ENCODE measurements at regions not wholly inside any gene's neighbourhood (a gene's known extent, or its start where the extent isn't known, plus 50 kb on each side); places are given as distances from the start of the nearest gene placed in this dataset.
A peak's percentile ranks its signal among the peaks of the same experiment; 100 is the strongest.

DNA sequence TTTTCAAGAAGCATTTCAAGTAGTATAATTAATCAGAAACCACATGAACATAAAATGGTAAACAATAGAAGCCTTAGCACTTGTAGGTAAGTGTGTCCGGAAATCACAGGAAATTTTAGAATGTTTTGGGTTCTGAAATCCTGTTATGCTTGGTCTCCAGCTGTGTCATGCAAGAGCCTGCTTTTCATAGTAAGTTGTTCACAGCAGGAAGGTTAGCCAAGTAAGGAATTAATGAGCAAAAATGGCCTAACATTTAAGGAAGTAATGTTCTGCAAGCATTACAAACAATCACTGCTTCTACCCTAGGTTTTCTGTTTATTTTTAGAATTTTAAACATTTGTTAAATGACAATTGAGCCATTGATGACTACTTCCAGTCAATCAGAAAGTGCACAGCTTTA lies 669.5 kb downstream of the SLCO4C1 start:
- TF ChIP-seq, protein P1, sequence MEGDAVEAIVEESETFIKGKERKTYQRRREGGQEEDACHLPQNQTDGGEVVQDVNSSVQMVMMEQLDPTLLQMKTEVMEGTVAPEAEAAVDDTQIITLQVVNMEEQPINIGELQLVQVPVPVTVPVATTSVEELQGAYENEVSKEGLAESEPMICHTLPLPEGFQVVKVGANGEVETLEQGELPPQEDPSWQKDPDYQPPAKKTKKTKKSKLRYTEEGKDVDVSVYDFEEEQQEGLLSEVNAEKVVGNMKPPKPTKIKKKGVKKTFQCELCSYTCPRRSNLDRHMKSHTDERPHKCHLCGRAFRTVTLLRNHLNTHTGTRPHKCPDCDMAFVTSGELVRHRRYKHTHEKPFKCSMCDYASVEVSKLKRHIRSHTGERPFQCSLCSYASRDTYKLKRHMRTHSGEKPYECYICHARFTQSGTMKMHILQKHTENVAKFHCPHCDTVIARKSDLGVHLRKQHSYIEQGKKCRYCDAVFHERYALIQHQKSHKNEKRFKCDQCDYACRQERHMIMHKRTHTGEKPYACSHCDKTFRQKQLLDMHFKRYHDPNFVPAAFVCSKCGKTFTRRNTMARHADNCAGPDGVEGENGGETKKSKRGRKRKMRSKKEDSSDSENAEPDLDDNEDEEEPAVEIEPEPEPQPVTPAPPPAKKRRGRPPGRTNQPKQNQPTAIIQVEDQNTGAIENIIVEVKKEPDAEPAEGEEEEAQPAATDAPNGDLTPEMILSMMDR (IDR thresholded peaks at IDR 0.05; ENCODE audit: extremely low read depth, insufficient read depth, missing control alignments): no peak
- DNase-seq (ENCODE audit: low spot score): no peak
- in situ Hi-C loops (cut with MboI; ENCODE audit: low pct_unique_long_range_greater_than_20kb, low sequenced_read_pairs, unreplicated experiment): no loop called here

DNA sequence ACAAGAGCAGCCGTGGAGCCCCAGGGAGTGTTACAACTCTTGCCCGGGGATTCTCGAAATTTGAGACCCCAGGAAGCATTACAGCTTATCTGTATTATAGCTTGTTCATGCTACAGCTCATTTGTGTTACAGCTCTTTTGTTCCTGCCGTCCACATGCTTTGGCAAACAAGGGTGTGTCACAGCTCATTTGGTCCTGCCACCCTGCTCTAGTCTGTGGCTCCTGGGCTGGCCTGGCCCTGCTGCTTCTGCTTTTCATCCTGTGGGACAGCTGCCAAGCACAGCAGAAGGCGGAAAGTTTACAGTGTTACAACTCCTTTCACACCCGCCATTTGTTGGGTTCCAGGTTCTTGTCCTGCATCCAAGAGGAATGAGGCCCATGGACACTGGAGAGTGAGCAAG lies 685.0 kb downstream of the SLCO4C1 start:
- no peak for DNase-seq (ENCODE audit: low spot score)
- TF ChIP-seq, protein P1 (IDR thresholded peaks at IDR 0.05; ENCODE audit: extremely low read depth, insufficient read depth, missing control alignments): no peak
- in situ Hi-C loops (cut with MboI; ENCODE audit: low pct_unique_long_range_greater_than_20kb, low sequenced_read_pairs, unreplicated experiment): no loop called here

DNA sequence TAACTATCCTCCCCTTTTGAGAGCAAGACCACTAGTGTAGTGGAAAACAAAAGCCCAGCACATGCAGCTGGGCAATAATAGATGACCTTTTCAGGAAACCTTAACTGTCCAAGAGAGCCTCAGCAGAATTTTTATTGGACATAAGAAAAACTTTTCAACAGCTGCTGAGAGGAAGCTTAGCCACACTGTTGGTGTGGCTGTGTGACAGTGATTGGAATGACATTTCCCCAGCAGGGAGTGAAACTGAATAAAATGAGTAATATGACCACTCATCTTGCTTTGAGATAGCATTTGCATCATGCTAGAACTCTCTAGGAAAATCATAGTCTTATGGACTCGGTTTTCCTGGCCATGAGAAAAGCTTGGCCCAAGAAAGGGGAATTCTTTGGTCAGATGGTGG lies 687.8 kb downstream of the SLCO4C1 start:
- in situ Hi-C loops (cut with MboI; ENCODE audit: low pct_unique_long_range_greater_than_20kb, low sequenced_read_pairs, unreplicated experiment): no loop called here
- TF ChIP-seq, protein P1 (IDR thresholded peaks at IDR 0.05; ENCODE audit: extremely low read depth, insufficient read depth, missing control alignments): no peak
- DNase-seq (ENCODE audit: low spot score): no peak

DNA sequence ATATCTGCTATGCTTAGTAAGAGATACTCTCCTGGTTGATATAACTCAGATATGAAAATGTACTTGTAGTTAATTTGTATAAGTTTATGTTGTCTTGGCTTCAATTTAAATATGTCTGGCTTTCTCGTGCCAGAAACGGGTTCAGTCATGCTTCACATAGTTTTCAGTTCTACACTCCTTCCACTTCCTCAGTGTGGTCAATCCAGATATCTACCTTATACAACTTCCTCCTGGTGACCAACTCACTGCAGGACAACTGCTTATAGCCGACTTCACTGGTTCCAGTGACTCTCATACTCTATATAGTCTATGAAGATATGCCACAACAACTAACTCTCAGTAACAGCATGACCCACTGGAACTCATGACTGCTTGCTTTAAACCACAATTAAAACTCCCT lies 690.4 kb downstream of the SLCO4C1 start:
- DNase-seq (ENCODE audit: low spot score): no peak
- in situ Hi-C loops (cut with MboI; ENCODE audit: low pct_unique_long_range_greater_than_20kb, low sequenced_read_pairs, unreplicated experiment): no loop called here

DNA sequence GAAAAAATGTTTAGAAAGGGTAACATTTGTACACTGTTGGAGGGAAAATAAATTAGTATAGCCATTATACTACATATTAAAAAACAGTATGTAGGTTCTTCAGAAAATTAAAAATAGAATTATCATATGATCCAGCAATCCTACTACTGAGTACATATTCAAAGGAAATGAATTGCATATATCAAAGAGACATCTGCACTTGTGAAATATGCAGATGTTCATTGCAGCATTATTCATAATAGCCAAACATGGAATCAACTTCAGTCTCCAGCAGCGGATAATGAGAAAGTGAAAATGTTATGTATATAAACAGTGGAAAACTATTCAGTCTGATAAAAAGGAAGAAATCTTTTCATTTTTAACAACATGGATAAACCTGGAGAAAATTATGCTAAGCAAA lies 695.5 kb downstream of the SLCO4C1 start:
- TF ChIP-seq, protein P1 (IDR thresholded peaks at IDR 0.05; ENCODE audit: extremely low read depth, insufficient read depth, missing control alignments): no peak
- in situ Hi-C loops (cut with MboI; ENCODE audit: low pct_unique_long_range_greater_than_20kb, low sequenced_read_pairs, unreplicated experiment): no loop called here
- no peak for DNase-seq (ENCODE audit: low spot score)

More for the DNA sequence above, 690.4 kb downstream of the SLCO4C1 start:
- TF ChIP-seq, protein P1 (IDR thresholded peaks at IDR 0.05; ENCODE audit: extremely low read depth, insufficient read depth, missing control alignments): no peak

DNA sequence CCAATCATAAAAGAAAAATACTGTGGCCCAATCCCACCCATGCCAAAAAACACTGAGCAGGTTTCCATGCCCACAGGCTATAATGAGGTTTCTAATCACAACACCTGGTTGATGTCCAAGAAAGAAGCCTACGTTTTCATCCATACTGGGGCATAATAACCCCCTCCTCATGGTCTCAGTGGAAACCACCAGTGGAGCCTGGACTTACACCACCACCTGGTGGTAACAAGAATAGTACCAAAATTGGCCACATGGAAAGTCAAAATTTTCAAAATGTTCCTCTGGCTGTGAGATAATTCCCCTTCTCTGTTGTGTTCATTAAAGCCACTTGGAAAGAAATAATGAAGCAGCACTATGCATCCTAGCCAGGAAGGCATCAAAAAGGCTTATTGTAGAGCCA lies 687.3 kb upstream of the ST8SIA4 start:
- DNase-seq (ENCODE audit: low spot score): peak; percentile 9
- in situ Hi-C loops (cut with MboI; ENCODE audit: low pct_unique_long_range_greater_than_20kb, low sequenced_read_pairs, unreplicated experiment): no loop called here
- TF ChIP-seq, protein P1 (IDR thresholded peaks at IDR 0.05; ENCODE audit: extremely low read depth, insufficient read depth, missing control alignments): peak; percentile 35

DNA sequence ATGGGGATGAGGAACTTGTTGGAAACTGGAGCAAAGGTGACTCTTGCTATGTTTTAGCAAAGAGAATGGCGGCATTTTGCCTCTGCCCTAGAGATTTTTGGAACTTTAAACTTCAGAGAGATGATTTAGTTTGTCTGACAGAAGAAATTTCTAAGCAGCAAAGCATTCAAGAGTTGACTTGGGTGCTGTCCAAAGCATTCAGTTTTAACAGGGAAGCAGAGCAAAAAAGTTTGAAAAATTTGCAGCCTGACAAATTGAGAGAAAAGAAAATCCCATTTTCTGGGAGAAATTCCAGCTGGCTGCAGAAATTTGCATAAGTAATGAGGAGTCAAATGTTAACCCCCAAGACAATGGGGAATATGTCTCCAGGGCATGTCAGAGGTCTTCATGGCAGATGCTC lies 682.3 kb upstream of the ST8SIA4 start:
- in situ Hi-C loops (cut with MboI; ENCODE audit: low pct_unique_long_range_greater_than_20kb, low sequenced_read_pairs, unreplicated experiment): no loop called here
- DNase-seq (ENCODE audit: low spot score): no peak

More for the DNA sequence above, 682.3 kb upstream of the ST8SIA4 start:
- TF ChIP-seq, protein P1 (IDR thresholded peaks at IDR 0.05; ENCODE audit: extremely low read depth, insufficient read depth, missing control alignments): no peak
